Activated CD8-positive, alpha-beta memory T cell treated with anti-CD3 and anti-CD28 coated beads, Interleukin-2, amount 50 U/mL, for 4 hours (primary cell): ENCODE measurements at regions not wholly inside any gene's neighbourhood (a gene's known extent, or its start where the extent isn't known, plus 50 kb on each side); places are given as distances from the start of the nearest gene placed in this dataset.

Experiments
- DNase-seq: peaks from one replicate; pipeline ENCODE4 v3.0.0-alpha.2; 2020

- no peak for DNase-seq
Observed at GRCh38 chr9:16025627-16026026, 472.8 kb downstream of the CCDC171 start.

GRCh38 chr9:16026886-16027285, 474.0 kb downstream of the CCDC171 start:
- DNase-seq = no peak

- DNase-seq = no peak
Observed at GRCh38 chr9:16028548-16028947, 475.7 kb downstream of the CCDC171 start.

GRCh38 chr9:16029046-16029615, 476.3 kb downstream of the CCDC171 start:
- no peak for DNase-seq

- DNase-seq = no peak
Observed at GRCh38 chr9:16029796-16030363, 477.0 kb downstream of the CCDC171 start.

- no peak for DNase-seq
Observed at GRCh38 chr9:16030528-16031185, 477.8 kb downstream of the CCDC171 start.

- no peak for DNase-seq
Observed at GRCh38 chr9:16031486-16031885, 478.6 kb downstream of the CCDC171 start.

- DNase-seq = no peak
Observed at GRCh38 chr9:16031971-16032370, 479.1 kb downstream of the CCDC171 start.

- no peak for DNase-seq
Observed at GRCh38 chr9:16032799-16033198, 480.0 kb downstream of the CCDC171 start.

GRCh38 chr9:16033253-16033652, 480.4 kb downstream of the CCDC171 start:
- DNase-seq = no peak

- DNase-seq = no peak
Observed at GRCh38 chr9:16033921-16034691, 481.3 kb downstream of the CCDC171 start.

GRCh38 chr9:16039218-16039987, 486.6 kb downstream of the CCDC171 start:
- DNase-seq = no peak

GRCh38 chr9:16039988-16040761, 487.3 kb downstream of the CCDC171 start:
- no peak for DNase-seq

GRCh38 chr9:16043756-16044578, 491.1 kb downstream of the CCDC171 start:
- no peak for DNase-seq

GRCh38 chr9:16044579-16044881, 491.7 kb downstream of the CCDC171 start:
- DNase-seq = no peak

GRCh38 chr9:16045651-16046280, 492.9 kb downstream of the CCDC171 start:
- no peak for DNase-seq

GRCh38 chr9:16046713-16047112, 493.9 kb downstream of the CCDC171 start:
- DNase-seq = no peak

GRCh38 chr9:16048129-16048528, 495.3 kb downstream of the CCDC171 start:
- DNase-seq = no peak

- no peak for DNase-seq
Observed at GRCh38 chr9:16052146-16052545, 499.3 kb downstream of the CCDC171 start.

- no peak for DNase-seq
Observed at GRCh38 chr9:16052757-16053530, 500.1 kb downstream of the CCDC171 start.
